IPS DF 6.9 (cell line): ENCODE measurements at regions not wholly inside any gene's neighbourhood (a gene's known extent, or its start where the extent isn't known, plus 50 kb on each side); places are given as distances from the start of the nearest gene placed in this dataset.

Experiments
- DNase-seq: peaks from one replicate; pipeline ENCODE4 v3.0.0-alpha.2; 2013; ENCODE audit warnings: low read depth, low spot score
- H3K27ac ChIP-seq: one replicate; pipeline ENCODE4 v1.5.1; 2013; ENCODE audit warnings: low read length, control low read depth
- H3K27me3 ChIP-seq: 2 replicates; pipeline ENCODE4 v1.6.1; 2013; ENCODE audit warnings: mild to moderate bottlenecking, low read length; ENCODE audit not compliant: control insufficient read depth, insufficient read depth
- H3K36me3 ChIP-seq: 2 replicates; pipeline ENCODE4 v1.6.1; 2013; ENCODE audit warnings: low read length; ENCODE audit not compliant: control insufficient read depth, insufficient read depth
- H3K4me1 ChIP-seq: 2 replicates; pipeline ENCODE4 v1.6.1; 2013; ENCODE audit warnings: low read length; ENCODE audit not compliant: control insufficient read depth, insufficient read depth
- H3K4me3 ChIP-seq: 2 replicates; pipeline ENCODE4 v1.5.1; 2013; ENCODE audit warnings: mild to moderate bottlenecking, low read length
- H3K9me3 ChIP-seq: 2 replicates; pipeline ENCODE4 v1.6.1; 2013; ENCODE audit warnings: low read length, inconsistent platforms; ENCODE audit not compliant: control insufficient read depth, insufficient read depth
- WGBS: extraction: QIAGEN DNeasy Blood & Tissue Kit; methylation state at CpG from one replicate; pipeline ENCODE4 v1.1.7; 2013; ENCODE audit warnings: mixed read lengths, missing lambda C conversion rate; ENCODE audit not compliant: insufficient read length, insufficient coverage; 5-methylcytosine and 5-hydroxymethylcytosine counted together

GRCh38 chr22:48425641-48426040, 1402.0 kb downstream of the BRD1 start:
- no peaks in the 10 kb centered on the region; the same call in 1 of the 2 replicates for H3K4me1 ChIP-seq
- H3K9me3 ChIP-seq: peaks cover 39% of the 10 kb centered on the region
- no peaks in the 10 kb centered on the region for H3K27me3 ChIP-seq
- no peaks in the 10 kb centered on the region for H3K36me3 ChIP-seq
- DNase-seq: no peak
- no peak overlapping the region for H3K27ac ChIP-seq
- H3K4me3 ChIP-seq: no peak overlapping the region
- WGBS: no CpG with 5 or more reads among the region's 12 CpGs

DNA sequence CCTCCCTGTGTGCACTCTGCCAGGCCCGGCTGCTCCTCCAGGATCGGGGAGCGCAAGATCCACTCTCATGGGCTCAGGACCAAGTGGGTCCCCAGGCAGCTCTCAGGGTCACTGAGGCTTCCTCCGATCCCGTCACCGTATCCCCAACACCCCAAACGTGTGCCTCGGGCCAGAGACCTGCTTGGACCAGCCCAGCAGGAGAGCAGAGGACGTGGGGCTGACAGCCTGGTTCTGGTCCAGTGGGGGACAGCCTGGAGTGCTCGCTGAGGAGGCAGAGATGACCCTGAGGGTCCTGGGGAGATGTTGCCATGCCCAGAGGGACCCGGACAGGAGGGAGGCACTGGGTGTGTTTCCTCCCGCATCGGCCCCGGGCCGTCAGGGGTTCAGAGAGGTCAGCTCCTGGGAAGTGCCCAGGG, 1402.6 kb downstream of the BRD1 start:
- WGBS: no CpG with 5 or more reads among the region's 15 CpGs
- H3K4me1 ChIP-seq: no peaks in the 10 kb centered on the region; the same call in 1 of the 2 replicates
- H3K27ac ChIP-seq: no peak overlapping the region
- peaks cover 39% of the 10 kb centered on the region for H3K9me3 ChIP-seq
- DNase-seq: no peak
- no peaks in the 10 kb centered on the region for H3K27me3 ChIP-seq
- no peaks in the 10 kb centered on the region for H3K36me3 ChIP-seq
- no peak overlapping the region for H3K4me3 ChIP-seq

- no peak for DNase-seq
- Histone ChIP-seq H3K4me1 (no peaks in the 10 kb centered on the region; the same call in 1 of the 2 replicates), H3K4me3 (no peak overlapping the region), H3K36me3 (no peaks in the 10 kb centered on the region), H3K27me3 (no peaks in the 10 kb centered on the region), H3K9me3 (peaks cover 38% of the 10 kb centered on the region), H3K27ac (no peak overlapping the region)
- WGBS: no CpG with 5 or more reads among the region's 5 CpGs
Observed at GRCh38 chr22:48424661-48425060, 1403.0 kb downstream of the BRD1 start.

GRCh38 chr22:48424201-48424627, 1403.5 kb downstream of the BRD1 start:
- H3K27me3 ChIP-seq: no peaks in the 10 kb centered on the region
- WGBS: no CpG with 5 or more reads among the region's 18 CpGs
- H3K27ac ChIP-seq: no peak overlapping the region
- no peak overlapping the region for H3K4me3 ChIP-seq
- no peak for DNase-seq
- no peaks in the 10 kb centered on the region for H3K36me3 ChIP-seq
- no peaks in the 10 kb centered on the region; the same call in 1 of the 2 replicates for H3K4me1 ChIP-seq
- peaks cover 36% of the 10 kb centered on the region for H3K9me3 ChIP-seq

- H3K4me3 ChIP-seq: no peak overlapping the region
- peaks cover 36% of the 10 kb centered on the region for H3K9me3 ChIP-seq
- H3K27me3 ChIP-seq: no peaks in the 10 kb centered on the region
- DNase-seq: no peak
- H3K36me3 ChIP-seq: no peaks in the 10 kb centered on the region
- no CpG with 5 or more reads among the region's 8 CpGs for WGBS
- no peaks in the 10 kb centered on the region; the same call in 1 of the 2 replicates for H3K4me1 ChIP-seq
- H3K27ac ChIP-seq: no peak overlapping the region
Observed at GRCh38 chr22:48423481-48423911, 1404.2 kb downstream of the BRD1 start.

GRCh38 chr22:48422900-48423480, 1404.7 kb downstream of the BRD1 start:
- WGBS: no CpG with 5 or more reads among the region's 7 CpGs
- no peaks in the 10 kb centered on the region for H3K27me3 ChIP-seq

DNA sequence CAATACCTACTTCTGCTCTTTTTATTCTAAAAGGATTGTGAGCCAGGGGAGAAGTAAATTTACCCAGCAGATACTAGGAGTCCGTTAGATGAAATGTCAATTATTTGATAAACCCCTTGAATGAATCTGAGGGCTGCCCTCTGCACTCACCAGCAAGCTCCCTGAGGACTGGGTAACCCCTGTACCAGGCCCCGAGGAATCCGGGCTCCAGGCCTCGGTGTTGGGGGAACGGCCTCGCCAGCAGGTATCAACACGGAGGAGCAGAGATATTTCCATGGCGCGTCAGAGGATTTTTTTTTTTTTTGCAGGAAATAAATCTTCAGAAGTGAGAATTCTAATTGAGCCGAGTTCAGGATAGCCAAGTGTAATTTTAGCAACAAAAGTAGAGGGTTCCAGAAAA, 1408.8 kb downstream of the BRD1 start:
- no peak for DNase-seq
- H3K27me3 ChIP-seq: no peaks in the 10 kb centered on the region
- H3K36me3 ChIP-seq: no peaks in the 10 kb centered on the region; the same call in 1 of the 2 replicates
- WGBS: no CpG with 5 or more reads among the region's 10 CpGs
- no peaks in the 10 kb centered on the region for H3K4me1 ChIP-seq
- H3K27ac ChIP-seq: no peak overlapping the region
- H3K9me3 ChIP-seq: peaks cover 24% of the 10 kb centered on the region
- H3K4me3 ChIP-seq: no peak overlapping the region

More at GRCh38 chr22:48422900-48423480, 1404.7 kb downstream of the BRD1 start:
- Histone ChIP-seq H3K9me3 (peaks cover 36% of the 10 kb centered on the region), H3K27ac (no peak overlapping the region), H3K4me3 (no peak overlapping the region), H3K4me1 (no peaks in the 10 kb centered on the region; the same call in 1 of the 2 replicates), H3K36me3 (no peaks in the 10 kb centered on the region)
- DNase-seq: no peak

DNA sequence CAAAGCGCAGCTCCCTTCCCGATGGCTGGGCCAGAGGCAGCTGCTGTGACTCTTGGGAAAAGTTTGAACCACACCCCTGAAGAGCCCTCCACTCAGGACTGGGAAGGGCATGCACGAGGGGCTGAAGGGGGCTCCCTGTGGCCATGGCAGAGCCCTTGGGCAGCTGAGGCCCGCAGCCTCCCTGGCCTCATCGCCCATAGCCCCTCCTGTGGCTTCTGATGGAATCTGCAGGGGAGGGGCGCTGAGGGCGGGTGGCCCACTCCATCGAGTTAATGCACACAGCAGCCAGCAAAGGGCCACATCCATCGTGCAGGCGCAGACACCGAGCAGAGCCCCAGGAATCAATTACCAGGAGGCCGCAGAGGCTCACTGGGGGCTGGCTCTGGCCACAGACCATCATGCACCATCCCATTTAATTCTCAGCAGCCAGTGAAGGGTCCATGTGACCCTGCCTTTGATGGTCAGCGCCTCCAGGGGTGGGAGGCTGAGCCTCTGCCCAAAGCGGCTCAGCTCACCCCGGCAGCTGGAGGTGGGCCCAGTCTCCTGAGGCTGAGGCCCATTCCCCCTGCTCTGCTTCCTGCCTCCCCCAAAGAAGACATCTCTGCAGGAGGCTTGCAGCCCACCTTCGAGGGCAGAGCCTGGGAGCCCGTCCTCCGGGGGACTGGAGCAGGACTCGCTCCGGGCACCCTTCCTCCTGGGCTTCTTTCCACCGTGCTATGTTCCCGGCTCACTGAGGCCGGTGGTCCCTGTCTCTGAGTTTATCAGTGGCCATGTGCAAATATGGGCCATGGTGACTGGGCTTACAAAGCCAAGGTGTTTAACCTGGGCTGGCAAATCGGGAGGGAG, 1410.2 kb downstream of the BRD1 start:
- Histone ChIP-seq H3K9me3 (peaks cover 25% of the 10 kb centered on the region), H3K27ac (no peak overlapping the region), H3K4me1 (no peaks in the 10 kb centered on the region), H3K27me3 (no peaks in the 10 kb centered on the region), H3K4me3 (no peak overlapping the region), H3K36me3 (no peaks in the 10 kb centered on the region; the same call in 1 of the 2 replicates)
- WGBS: no CpG with 5 or more reads among the region's 24 CpGs
- no peak for DNase-seq

DNA sequence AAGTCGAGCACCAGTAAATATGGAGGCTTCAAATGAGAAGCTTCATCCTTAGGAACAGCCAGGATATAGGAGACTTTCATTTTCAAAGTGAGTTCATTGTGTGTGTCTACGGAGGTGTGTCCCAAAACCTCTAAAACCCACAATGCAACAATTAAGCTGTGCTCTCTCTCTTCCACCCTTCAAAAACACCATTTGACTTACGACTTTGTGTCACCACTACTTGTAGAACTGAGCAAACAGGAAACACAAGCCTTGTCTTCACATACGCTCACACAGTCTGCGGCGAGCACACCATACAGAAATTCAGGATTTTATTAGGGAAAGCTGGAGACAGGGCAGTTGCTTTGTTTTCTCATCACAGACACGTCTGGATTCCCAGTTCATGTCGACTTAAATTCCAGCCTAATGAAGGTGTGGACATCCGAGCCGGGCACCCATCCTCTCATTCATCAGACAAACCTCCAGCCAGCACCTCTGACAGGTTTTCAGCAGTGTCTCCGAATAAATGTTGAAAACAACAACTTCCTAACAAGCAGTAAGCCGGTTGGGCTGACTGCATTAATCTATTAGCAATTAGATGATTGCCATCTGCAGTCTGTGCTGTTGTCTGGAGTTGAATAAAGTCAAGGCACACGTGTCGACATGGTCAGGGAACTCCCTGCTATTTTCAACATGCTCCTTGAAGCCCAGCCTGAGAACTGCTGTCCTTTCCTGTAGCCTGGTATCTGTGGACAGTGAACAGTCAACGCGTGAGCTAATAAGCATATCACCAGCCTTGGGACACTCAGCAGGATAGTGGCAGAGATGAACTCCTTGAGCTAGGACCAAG, 1411.1 kb downstream of the BRD1 start:
- Histone ChIP-seq H3K27me3 (no peaks in the 10 kb centered on the region), H3K27ac (no peak overlapping the region), H3K4me1 (no peaks in the 10 kb centered on the region), H3K36me3 (no peaks in the 10 kb centered on the region; the same call in 1 of the 2 replicates), H3K4me3 (no peak overlapping the region), H3K9me3 (peaks cover 25% of the 10 kb centered on the region)
- no CpG with 5 or more reads among the region's 16 CpGs for WGBS
- DNase-seq: no peak

- Histone ChIP-seq H3K4me1 (no peaks in the 10 kb centered on the region), H3K9me3 (peaks cover 29% of the 10 kb centered on the region), H3K27ac (no peak overlapping the region), H3K36me3 (no peaks in the 10 kb centered on the region; the same call in 1 of the 2 replicates), H3K4me3 (no peak overlapping the region), H3K27me3 (no peaks in the 10 kb centered on the region)
- no CpG with 5 or more reads among the region's 14 CpGs for WGBS
- no peak for DNase-seq
Observed at GRCh38 chr22:48415520-48415919, 1412.2 kb downstream of the BRD1 start.
